Stomach (tissue), 4 donors: ENCODE measurements at regions not wholly inside any gene's neighbourhood (a gene's known extent, or its start where the extent isn't known, plus 50 kb on each side); places are given as distances from the start of the nearest gene placed in this dataset.
"Not testable (repeated sequence)": the region's sequence is repeated elsewhere in the genome, so short reads cannot be mapped to it uniquely, and the experiment has no call there.

Source experiments
- CTCF ChIP-seq, 7 experiments: fragments of 450-650 bp in 4 of 7; fragments of 200-600 bp in 3 of 7; sonication (generic) in 3 of 7; IDR thresholded peaks; one replicate each; pipeline ENCODE4 v1.5.1; 2016 to 2019; ENCODE audit warnings: antibody characterized with exemption in 7 of 7, control low read depth in 2 of 7, mild to moderate bottlenecking in 1 of 7
- EP300 ChIP-seq: sonication (generic); formaldehyde crosslinking; IDR thresholded peaks from one replicate; pipeline ENCODE4 v1.6.1; 2017; ENCODE audit warnings: antibody characterized with exemption
- POLR2A ChIP-seq, 4 donors: fragments of 450-650 bp; IDR thresholded peaks; one replicate each; pipeline ENCODE4 v1.6.1; 2016; ENCODE audit warnings: antibody characterized with exemption in 4 of 4, control low read depth in 2 of 4, mild to moderate bottlenecking in 1 of 4, moderate library complexity in 1 of 4

GRCh38 chr1:47543089-47543488 is 105.2 kb downstream of the FOXD2 start:
- not testable (repeated sequence) for TF ChIP-seq CTCF (IDR thresholded peaks at IDR 0.05); EP300; POLR2A (IDR thresholded peaks at IDR 0.05)
